Immature natural killer cell (primary cell): ENCODE measurements at regions not wholly inside any gene's neighbourhood (a gene's known extent, or its start where the extent isn't known, plus 50 kb on each side); places are given as distances from the start of the nearest gene placed in this dataset.

Experiments used
- DNase-seq, 3 donors: peaks; one replicate each; pipeline ENCODE4 v3.0.0; 2022; ENCODE audit warnings: mixed read lengths in 1 of 3
- H3K27ac Mint-ChIP-seq, 6 donors: one replicate each; pipeline ENCODE4 v1.8.0; 2020; ENCODE audit warnings: mixed read lengths in 6 of 6, mild to moderate bottlenecking in 5 of 6, inconsistent platforms in 4 of 6, moderate library complexity in 3 of 6
- H3K27me3 Mint-ChIP-seq, 3 donors: one replicate each; pipeline ENCODE4 v1.8.0; 2020 to 2021; ENCODE audit warnings: low read depth in 3 of 3, mild to moderate bottlenecking in 3 of 3, mixed read lengths in 3 of 3, moderate library complexity in 3 of 3, inconsistent platforms in 1 of 3
- H3K36me3 Mint-ChIP-seq, 3 donors: one replicate each; pipeline ENCODE4 v1.8.0; 2020; ENCODE audit warnings: mixed read lengths in 3 of 3, inconsistent platforms in 2 of 3, mild to moderate bottlenecking in 2 of 3
- H3K4me1 Mint-ChIP-seq, 2 donors: one replicate each; pipeline ENCODE4 v1.8.0; 2020; ENCODE audit warnings: inconsistent platforms in 2 of 2, mild to moderate bottlenecking in 2 of 2, mixed read lengths in 2 of 2, moderate library complexity in 1 of 2
- H3K4me3 Mint-ChIP-seq, 5 donors: one replicate each; pipeline ENCODE4 v1.8.0; 2020; ENCODE audit warnings: mild to moderate bottlenecking in 5 of 5, mixed read lengths in 5 of 5, inconsistent platforms in 3 of 5, moderate library complexity in 3 of 5
- H3K9me3 Mint-ChIP-seq, 6 donors: one replicate each; pipeline ENCODE4 v1.8.0; 2020; ENCODE audit warnings: mild to moderate bottlenecking in 6 of 6, mixed read lengths in 6 of 6, inconsistent platforms in 4 of 6, moderate library complexity in 3 of 6

DNA sequence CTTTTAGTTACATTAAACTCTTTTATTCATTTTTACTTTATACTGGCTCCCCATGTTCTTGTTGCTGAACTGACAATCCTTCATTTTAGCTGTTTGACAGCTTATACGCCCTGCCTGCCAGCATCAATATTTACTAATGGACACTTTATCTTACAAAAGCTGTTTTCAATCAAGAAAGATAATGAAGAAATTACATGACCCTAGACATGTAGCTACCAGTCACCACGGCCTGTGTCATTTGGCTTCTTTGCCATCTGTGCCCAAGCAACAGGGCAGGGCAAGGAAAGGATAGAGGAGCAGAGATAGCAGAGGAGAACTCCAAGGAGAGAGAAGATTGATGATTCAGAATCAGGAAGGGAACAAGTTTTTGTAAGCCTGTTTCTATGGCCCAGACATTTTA, 647.3 kb downstream of the BRINP1 start:
- H3K4me3 Mint-ChIP-seq: no peak overlapping the region
- H3K27me3 Mint-ChIP-seq: no peaks in the 10 kb centered on the region
- no peaks in the 10 kb centered on the region for H3K4me1 Mint-ChIP-seq
- H3K9me3 Mint-ChIP-seq: peaks cover 0 to 25% (median 8%) of the 10 kb centered on the region in 6 donors
- DNase-seq: no peak
- H3K27ac Mint-ChIP-seq: no peak overlapping the region
- H3K36me3 Mint-ChIP-seq: no peaks in the 10 kb centered on the region

DNA sequence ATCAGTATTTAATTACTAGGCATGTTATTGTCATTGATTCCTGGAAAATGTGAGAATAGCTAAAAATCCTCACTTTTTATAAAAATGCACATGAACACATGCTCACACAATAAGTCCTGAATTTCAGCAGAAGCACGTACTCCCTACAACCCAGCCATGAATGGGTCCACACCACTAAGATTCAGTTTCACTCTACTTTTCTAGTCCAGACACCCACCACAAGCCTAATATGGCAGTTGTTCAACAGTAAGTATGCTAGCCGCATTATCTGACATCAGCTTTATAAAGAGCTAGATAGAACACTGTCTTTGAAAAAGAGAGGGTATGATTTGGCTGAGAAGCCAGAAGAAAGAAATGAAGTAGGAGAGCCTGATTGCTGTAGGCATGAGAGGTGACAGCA, 639.3 kb downstream of the BRINP1 start:
- Mint-ChIP-seq H3K4me1 (no peaks in the 10 kb centered on the region), H3K36me3 (no peaks in the 10 kb centered on the region), H3K9me3 (peaks cover 4 to 27% (median 14%) of the 10 kb centered on the region in 6 donors), H3K4me3 (no peak overlapping the region), H3K27me3 (peaks cover 2 to 6% (median 3%) of the 10 kb centered on the region in 3 donors), H3K27ac (no peak overlapping the region)
- DNase-seq: no peak

DNA sequence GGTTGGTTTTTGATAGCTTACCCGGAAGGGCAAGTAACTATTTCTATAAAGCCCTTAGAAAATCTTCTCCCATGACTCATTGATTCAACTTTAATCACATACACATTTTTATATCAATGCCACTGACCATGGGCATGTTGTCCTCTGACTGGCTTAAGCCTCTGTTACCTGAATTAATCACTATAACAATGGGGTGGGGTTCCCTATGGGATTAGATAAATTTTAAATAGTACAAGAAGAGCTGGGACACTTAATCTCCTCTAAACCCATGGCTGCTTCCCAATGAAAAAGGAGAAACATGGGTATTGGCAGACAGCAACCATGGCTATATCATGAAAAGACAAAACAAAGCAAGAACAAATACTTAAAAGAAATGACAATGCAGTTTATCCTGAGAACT, 636.2 kb downstream of the BRINP1 start:
- H3K4me1 Mint-ChIP-seq: no peaks in the 10 kb centered on the region

DNA sequence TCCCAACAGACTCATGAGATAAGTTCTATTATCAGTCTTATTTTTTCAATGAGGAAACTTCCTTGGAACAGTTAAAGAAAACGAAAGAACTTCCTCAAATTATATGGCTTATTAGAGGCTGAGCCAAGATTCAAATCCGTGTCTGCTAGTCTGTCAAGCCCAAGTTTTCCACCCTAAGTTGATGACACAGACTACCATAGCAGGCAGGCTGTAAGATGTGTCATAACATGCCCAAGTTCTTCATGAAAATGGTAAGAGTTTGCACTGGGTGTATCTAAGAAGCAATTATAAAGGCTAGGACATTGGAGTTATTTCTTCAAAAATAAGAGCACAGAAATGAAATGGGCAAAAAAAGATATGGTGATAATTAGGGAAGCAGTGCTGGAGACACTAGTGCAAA, 634.5 kb downstream of the BRINP1 start:
- Mint-ChIP-seq H3K27ac (no peak overlapping the region), H3K36me3 (no peaks in the 10 kb centered on the region), H3K4me3 (no peak overlapping the region), H3K9me3 (peaks cover 9 to 39% (median 20%) of the 10 kb centered on the region in 6 donors), H3K4me1 (no peaks in the 10 kb centered on the region), H3K27me3 (peaks cover 0 to 6% (median 2%) of the 10 kb centered on the region in 3 donors)
- DNase-seq: no peak

More for the DNA sequence above, 636.2 kb downstream of the BRINP1 start:
- H3K36me3 Mint-ChIP-seq: no peaks in the 10 kb centered on the region
- DNase-seq: no peak
- H3K27ac Mint-ChIP-seq: no peak overlapping the region
- no peak overlapping the region for H3K4me3 Mint-ChIP-seq
- H3K27me3 Mint-ChIP-seq: peaks cover 2 to 6% (median 3%) of the 10 kb centered on the region in 3 donors
- peaks cover 8 to 37% (median 17%) of the 10 kb centered on the region in 6 donors for H3K9me3 Mint-ChIP-seq

DNA sequence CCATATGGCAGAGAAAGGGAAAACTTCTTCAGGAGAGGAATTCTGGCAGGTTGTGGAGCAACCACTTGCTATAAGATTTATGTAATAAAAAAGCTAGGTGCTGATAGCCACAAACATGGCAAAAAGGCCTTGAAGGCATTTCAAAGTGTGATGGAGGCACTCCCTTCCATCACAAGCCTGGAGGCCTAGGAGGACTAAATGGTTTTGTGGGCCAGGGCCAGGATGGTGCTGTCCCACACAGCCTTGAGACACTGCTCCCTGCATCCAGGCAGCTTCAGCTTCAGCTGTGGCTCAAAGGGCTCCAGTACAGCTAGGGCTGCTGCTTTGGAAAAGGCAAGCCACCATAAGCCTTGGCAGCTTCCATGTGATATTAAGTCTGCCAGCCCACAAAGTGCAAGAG, 632.8 kb downstream of the BRINP1 start:
- Mint-ChIP-seq H3K27ac (no peak overlapping the region), H3K4me1 (no peaks in the 10 kb centered on the region), H3K36me3 (no peaks in the 10 kb centered on the region), H3K4me3 (no peak overlapping the region), H3K27me3 (peaks cover 0 to 6% (median 2%) of the 10 kb centered on the region in 3 donors), H3K9me3 (peaks cover 7 to 42% (median 25%) of the 10 kb centered on the region in 6 donors)
- DNase-seq: no peak

DNA sequence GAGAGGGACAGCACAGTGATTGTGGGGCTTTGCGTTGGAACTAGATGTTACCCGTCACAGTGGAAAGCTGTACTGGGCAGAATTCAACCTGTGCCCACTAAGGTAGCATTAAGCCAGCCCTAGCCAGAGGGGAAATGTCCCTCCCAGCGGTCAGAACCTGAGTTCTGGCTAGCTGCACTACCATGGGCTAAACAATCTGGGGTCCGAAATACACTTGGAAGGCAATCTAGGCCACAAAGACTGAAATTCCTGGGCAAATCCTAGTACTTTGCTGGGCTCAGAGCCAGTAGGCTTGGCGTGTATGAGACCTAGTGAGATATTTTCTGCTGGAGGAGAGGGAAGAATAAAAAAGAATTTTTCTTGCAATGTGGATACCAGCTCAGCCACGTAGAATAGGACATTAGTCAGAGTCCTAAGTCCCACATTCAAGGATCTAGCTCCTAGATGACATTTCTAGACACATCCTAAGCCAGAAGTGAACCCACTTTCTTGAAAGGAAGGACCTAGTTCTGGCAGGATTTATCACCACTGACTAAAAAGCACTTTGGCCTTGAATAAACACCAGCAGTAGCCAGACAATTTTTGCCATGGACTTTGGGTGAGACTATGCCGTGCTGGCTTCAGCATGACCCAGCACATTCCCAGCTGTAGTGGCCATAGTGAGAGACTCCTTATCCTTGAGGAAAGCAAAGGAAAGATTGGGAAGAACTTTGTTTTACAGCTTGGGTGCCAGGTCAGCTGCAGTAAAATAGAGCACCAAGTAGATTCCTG, 618.0 kb downstream of the BRINP1 start:
- Mint-ChIP-seq H3K9me3 (peaks cover 0 to 30% (median 8%) of the 10 kb centered on the region in 6 donors), H3K4me1 (no peaks in the 10 kb centered on the region), H3K27me3 (peaks cover 0 to 2% (median 0%) of the 10 kb centered on the region in 3 donors), H3K36me3 (no peaks in the 10 kb centered on the region), H3K27ac (no peak overlapping the region), H3K4me3 (no peak overlapping the region)
- no peak for DNase-seq

DNA sequence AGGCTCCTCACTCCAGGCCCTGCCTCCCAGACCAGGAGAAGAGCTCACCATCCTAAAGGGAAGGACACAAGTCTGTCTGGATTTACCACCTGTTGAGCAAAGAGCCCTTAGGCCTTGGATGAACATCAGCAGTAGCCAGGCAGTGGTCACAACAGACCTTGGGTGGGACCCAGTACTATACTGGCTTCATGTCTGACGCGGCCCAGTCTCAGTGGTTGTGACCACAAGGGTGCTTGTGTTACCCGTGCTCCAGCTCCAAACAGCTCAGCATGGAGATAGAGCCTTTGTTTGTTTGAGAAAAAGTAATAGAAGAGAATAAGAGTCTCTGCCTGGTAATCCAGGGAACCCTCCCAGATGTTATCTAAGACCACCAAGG, 617.4 kb downstream of the BRINP1 start:
- DNase-seq: no peak
- no peak overlapping the region for H3K27ac Mint-ChIP-seq
- H3K9me3 Mint-ChIP-seq: peaks cover 0 to 27% (median 7%) of the 10 kb centered on the region in 6 donors
- H3K27me3 Mint-ChIP-seq: peaks cover 0 to 2% (median 0%) of the 10 kb centered on the region in 3 donors
- no peaks in the 10 kb centered on the region for H3K36me3 Mint-ChIP-seq
- H3K4me3 Mint-ChIP-seq: no peak overlapping the region
- no peaks in the 10 kb centered on the region for H3K4me1 Mint-ChIP-seq

DNA sequence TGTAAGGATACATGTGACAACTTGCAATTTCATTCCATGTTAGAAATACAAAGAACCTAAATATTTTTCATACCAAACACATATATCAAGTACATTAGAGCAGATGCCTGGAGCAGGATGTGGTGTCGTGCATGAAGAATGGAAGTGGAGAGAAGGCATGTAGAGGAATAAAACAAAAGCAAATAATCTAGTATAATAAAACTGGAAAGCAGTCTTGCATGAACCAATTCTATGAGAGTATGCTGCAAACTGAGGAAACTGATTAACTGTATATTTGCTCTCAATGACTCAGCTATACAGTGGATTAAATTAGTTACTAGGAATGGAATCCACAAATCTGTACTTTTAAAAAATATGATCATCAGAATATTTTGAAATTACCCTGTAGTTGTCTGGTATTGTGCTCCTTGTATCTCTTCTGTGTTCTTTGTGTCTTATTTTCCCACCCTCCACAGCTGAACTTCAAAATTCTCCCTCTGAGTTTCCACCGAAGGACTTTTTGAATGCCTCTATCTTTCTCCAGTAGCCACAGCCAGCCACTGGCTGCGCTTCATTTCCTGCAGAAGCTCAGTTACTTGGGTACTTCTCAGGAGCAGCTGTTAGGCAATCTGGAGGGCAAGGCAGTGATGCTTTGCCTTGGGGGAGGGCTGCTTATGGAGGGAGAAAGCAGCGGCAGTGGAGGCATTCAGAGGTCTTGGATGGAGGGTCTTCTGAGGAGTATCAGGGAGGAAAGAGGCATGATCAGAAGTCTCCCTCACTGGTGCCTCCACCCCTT, 608.0 kb downstream of the BRINP1 start:
- peaks cover 0 to 3% (median 0%) of the 10 kb centered on the region in 3 donors for H3K27me3 Mint-ChIP-seq
- H3K36me3 Mint-ChIP-seq: peaks cover 0 to 3% (median 0%) of the 10 kb centered on the region in 3 donors
- no peak for DNase-seq
- H3K27ac Mint-ChIP-seq: no peak overlapping the region
- peaks cover 2 to 32% (median 12%) of the 10 kb centered on the region in 6 donors for H3K9me3 Mint-ChIP-seq
- H3K4me3 Mint-ChIP-seq: no peak overlapping the region
- no peaks in the 10 kb centered on the region for H3K4me1 Mint-ChIP-seq

DNA sequence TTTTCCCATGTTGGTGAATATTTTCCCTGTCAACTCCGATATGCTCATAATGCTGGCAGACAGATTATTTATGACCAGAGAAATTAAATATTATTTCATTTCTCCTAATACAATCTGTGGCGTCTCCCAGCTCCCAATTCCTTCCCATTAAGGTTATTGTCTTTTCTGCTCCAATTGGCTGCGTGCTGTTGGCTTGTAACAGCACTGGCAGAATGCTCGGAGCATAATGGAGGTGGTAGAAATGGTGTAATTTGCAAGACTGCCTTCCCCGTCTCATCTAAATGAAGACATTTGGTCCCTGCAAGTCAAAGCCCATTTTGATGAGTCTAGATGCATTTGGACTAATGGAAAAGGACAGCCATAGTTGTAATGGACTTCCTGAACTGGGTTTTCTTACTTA, 601.7 kb downstream of the BRINP1 start:
- H3K4me1 Mint-ChIP-seq: no peaks in the 10 kb centered on the region
- H3K9me3 Mint-ChIP-seq: peaks cover 2 to 42% (median 9%) of the 10 kb centered on the region in 6 donors
- DNase-seq: no peak
- no peak overlapping the region for H3K4me3 Mint-ChIP-seq
- H3K27ac Mint-ChIP-seq: no peak overlapping the region
- peaks cover 0 to 3% (median 0%) of the 10 kb centered on the region in 3 donors for H3K27me3 Mint-ChIP-seq
- H3K36me3 Mint-ChIP-seq: no peaks in the 10 kb centered on the region

DNA sequence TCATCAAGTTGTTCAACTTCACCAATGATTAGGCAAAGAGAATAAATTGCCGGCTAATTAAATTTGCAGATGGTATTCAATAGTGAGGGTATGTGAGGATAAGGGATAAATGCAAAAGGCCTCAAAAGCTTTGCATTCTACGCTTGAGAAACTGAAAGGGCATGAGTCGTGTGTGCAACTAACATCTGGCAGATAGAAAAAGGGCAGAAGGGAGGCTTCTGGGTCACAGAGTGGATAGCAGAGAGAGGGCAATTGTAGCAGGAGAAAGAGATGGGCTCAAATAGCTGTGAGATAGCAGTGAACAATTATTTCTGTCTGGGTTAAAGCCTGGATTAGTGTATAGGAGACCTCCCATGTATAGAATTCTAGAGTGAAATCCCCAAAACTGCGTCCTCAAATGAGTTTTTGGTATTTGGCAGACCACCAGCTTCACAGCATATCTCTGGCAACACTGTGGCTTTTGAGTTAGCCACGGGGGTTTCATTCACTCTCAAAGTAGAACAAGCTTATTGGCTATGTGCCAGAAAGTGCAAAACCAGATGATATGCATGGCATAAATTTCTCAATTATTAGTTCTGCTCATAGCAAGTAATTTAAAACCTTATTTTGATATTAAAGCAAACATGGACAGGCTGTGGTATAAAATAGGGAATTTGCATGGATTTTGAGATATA, 586.3 kb downstream of the BRINP1 start:
- Mint-ChIP-seq H3K27ac (no peak overlapping the region), H3K36me3 (no peaks in the 10 kb centered on the region), H3K9me3 (peaks cover 0 to 25% (median 6%) of the 10 kb centered on the region in 6 donors), H3K4me3 (no peak overlapping the region), H3K4me1 (no peaks in the 10 kb centered on the region), H3K27me3 (peaks cover 0 to 3% (median 0%) of the 10 kb centered on the region in 3 donors)
- no peak for DNase-seq

DNA sequence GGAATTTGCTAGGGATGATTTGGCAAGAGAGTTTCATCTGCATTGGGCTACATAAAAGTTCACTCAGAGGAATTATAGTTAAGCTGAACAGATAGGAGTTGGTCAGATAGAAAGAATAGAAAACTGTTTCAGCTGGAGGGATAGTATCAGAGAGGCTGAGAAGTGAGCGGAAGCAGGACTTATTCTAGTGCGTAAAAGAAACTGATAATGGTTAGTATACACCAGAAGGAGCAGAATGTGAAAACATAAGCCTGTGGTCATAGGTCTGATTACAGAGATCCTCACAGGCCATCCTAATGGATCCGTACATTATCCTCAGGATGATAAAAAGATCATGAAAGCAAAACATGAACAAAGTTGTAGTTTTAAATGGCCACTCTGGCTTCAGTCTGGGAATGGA, 585.2 kb downstream of the BRINP1 start:
- Mint-ChIP-seq H3K4me3 (no peak overlapping the region), H3K4me1 (no peaks in the 10 kb centered on the region), H3K27me3 (peaks cover 0 to 1% (median 0%) of the 10 kb centered on the region in 3 donors), H3K9me3 (peaks cover 0 to 26% (median 5%) of the 10 kb centered on the region in 6 donors), H3K36me3 (no peaks in the 10 kb centered on the region), H3K27ac (no peak overlapping the region)
- DNase-seq: no peak

DNA sequence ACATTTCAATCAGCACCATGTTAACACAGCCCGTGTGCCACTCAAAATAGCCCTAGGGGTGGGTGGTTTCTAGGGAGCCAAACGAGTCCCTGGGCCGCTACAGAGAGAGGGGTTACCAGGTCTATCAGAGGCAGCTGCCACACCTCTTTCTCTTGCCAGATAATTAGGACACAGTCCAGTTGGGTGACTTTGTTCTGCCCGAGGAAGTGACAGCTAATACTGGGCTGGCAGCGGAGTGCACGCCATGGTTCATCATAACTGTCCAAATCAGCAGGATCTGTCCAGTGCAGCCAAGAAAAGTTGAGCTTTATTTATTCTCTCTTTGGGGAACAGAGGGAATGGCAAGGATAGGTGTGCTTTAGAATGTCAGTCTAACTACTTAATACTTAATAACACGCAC, 583.8 kb downstream of the BRINP1 start:
- DNase-seq: no peak
- H3K9me3 Mint-ChIP-seq: peaks cover 0 to 26% (median 5%) of the 10 kb centered on the region in 6 donors
- no peak overlapping the region for H3K27ac Mint-ChIP-seq
- H3K4me1 Mint-ChIP-seq: no peaks in the 10 kb centered on the region
- no peak overlapping the region for H3K4me3 Mint-ChIP-seq
- H3K36me3 Mint-ChIP-seq: no peaks in the 10 kb centered on the region
- H3K27me3 Mint-ChIP-seq: peaks cover 0 to 1% (median 0%) of the 10 kb centered on the region in 3 donors

DNA sequence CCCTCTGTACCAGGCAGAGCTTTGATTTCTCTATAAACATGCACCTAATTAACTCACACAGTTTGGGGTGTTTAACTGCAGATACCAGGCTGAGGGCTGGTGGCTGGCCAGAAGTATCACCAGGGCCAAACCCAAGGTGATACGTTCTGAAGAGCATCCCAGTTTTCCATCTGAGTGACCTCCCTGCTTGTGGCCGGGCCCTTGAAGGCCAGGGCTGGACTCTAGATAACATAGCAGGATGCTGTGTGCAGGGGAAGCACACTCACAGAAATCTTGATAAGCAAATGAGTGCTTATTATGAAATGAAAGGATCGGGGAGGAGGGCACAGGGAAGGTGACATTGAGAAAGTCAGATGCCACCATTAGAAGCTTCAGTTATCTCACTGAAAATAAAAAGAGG, 582.4 kb downstream of the BRINP1 start:
- H3K4me3 Mint-ChIP-seq: no peak overlapping the region
- H3K27ac Mint-ChIP-seq: no peak overlapping the region
- no peak for DNase-seq
- H3K27me3 Mint-ChIP-seq: peaks cover 0 to 1% (median 0%) of the 10 kb centered on the region in 3 donors
- H3K36me3 Mint-ChIP-seq: no peaks in the 10 kb centered on the region
- no peaks in the 10 kb centered on the region for H3K4me1 Mint-ChIP-seq
- H3K9me3 Mint-ChIP-seq: peaks cover 4 to 37% (median 5%) of the 10 kb centered on the region in 6 donors

DNA sequence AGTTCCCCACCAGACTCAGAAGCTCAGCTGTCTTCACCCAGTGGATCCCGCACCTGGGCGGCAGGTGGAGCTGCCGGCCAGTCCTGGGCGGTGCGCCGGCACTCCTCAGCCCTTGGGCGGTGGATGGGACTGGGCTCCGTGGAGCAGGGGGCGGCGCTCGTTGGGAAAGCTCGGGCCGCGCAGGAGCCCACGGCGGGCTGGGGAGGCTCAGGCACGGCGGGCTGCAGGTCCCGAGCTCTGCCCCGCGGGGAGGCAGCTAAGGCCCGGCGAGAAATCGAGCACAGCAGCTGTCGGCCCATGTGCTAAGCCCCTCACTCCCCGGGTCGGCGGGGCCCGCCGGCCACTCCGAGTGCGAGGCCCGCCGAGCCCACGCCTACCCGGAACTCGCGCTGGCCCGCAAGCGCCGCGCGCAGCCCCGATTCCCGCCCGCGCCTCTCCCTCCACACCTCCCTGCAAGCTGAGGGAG, 560.0 kb downstream of the BRINP1 start:
- H3K36me3 Mint-ChIP-seq: no peaks in the 10 kb centered on the region
- no peak overlapping the region for H3K4me3 Mint-ChIP-seq
- peaks cover under 1 to 20% (median 9%) of the 10 kb centered on the region in 6 donors for H3K9me3 Mint-ChIP-seq
- no peaks in the 10 kb centered on the region for H3K4me1 Mint-ChIP-seq
- no peak overlapping the region for H3K27ac Mint-ChIP-seq
- H3K27me3 Mint-ChIP-seq: peaks cover 0 to 1% (median 0%) of the 10 kb centered on the region in 3 donors
- no peak for DNase-seq
